ENCODE measurements at regions not wholly inside any gene's neighbourhood (a gene's known extent, or its start where the extent isn't known, plus 50 kb on each side); places are given as distances from the start of the nearest gene placed in this dataset.

- TF ChIP-seq POLR2A (IDR thresholded peaks at IDR 0.05; ENCODE audit: extremely low read depth, insufficient read length) (no peak), CTCF (IDR thresholded peaks at IDR 0.05; ENCODE audit: low read depth, low read length) (no peak)
Observed at GRCh38 chrX:3175659-3176438, 134.6 kb downstream of the ARSF start.

All from NB4 (cell line).